Right lobe of liver (tissue), 6 donors: ENCODE measurements at regions not wholly inside any gene's neighbourhood (a gene's known extent, or its start where the extent isn't known, plus 50 kb on each side); places are given as distances from the start of the nearest gene placed in this dataset.

Source experiments
- ATAC-seq, 4 donors: fragments of 200-7000 bp; cut with Tn5 transposase; one replicate each; pipeline ENCODE4 v1.9.1; 2020; ENCODE audit warnings: mild to moderate bottlenecking in 4 of 4, moderate library complexity in 4 of 4
- DNase-seq, 3 donors: peaks; one replicate each; pipeline ENCODE4 v3.0.0-alpha.2; 2020
- H3K27ac ChIP-seq, 3 donors: fragments of 200-600 bp; one replicate each; pipeline ENCODE4 v1.8.0; 2022
- H3K27me3 ChIP-seq, 2 donors: fragments of 200-600 bp; one replicate each; pipeline ENCODE4 v1.8.0; 2022
- H3K36me3 ChIP-seq, 4 donors: fragments of 200-600 bp; sonication (generic) in 1 of 4; one replicate each; pipeline versions ENCODE4 v1.5.1 to v1.8.0; 2017 to 2022; ENCODE audit warnings: control low read depth in 1 of 4
- H3K4me1 ChIP-seq, 4 donors: fragments of 200-600 bp; sonication (generic) in 1 of 4; one replicate each; pipeline versions ENCODE4 v1.5.1 to v1.8.0; 2017 to 2022; ENCODE audit warnings: control low read depth in 1 of 4
- H3K4me3 ChIP-seq, 3 donors: fragments of 200-600 bp; one replicate each; pipeline ENCODE4 v1.8.0; 2022
- H3K9me3 ChIP-seq, 4 donors: fragments of 200-600 bp; sonication (generic) in 1 of 4; one replicate each; pipeline versions ENCODE4 v1.5.1 to v1.8.0; 2017 to 2022; ENCODE audit warnings: control low read depth in 1 of 4
- CTCF ChIP-seq, 4 donors: fragments of 200-600 bp in 3 of 4; fragments of 450-650 bp in 1 of 4; IDR thresholded peaks; one replicate each; pipeline versions ENCODE4 v1.5.1 to v1.8.0; 2016 to 2022; ENCODE audit warnings: antibody characterized with exemption in 4 of 4, mild to moderate bottlenecking in 2 of 4
- POLR2A ChIP-seq: fragments of 450-650 bp; IDR thresholded peaks from one replicate; pipeline ENCODE4 v1.6.1; 2017; ENCODE audit warnings: antibody characterized with exemption, mild to moderate bottlenecking
- WGBS: methylation state at CpG from one replicate; pipeline ENCODE4 v1.1.6; 2018; ENCODE audit warnings: low coverage, low lambda C conversion rate; ENCODE audit not compliant: insufficient coverage; ENCODE audit errors: missing lambda C conversion rate; 5-methylcytosine and 5-hydroxymethylcytosine counted together
- intact Hi-C, 2 donors: fragments of 100-400 bp; cut with DNase I; formaldehyde crosslinking; loops; one replicate each; pipeline versions ENCODE4 v1.11.2 to v1.14.1; 2022
- donor health status: DM: no; HTN: yes; CAD: no.
- donor health status: DM: no; HTN: no; CAD: no.
- donor health status: DM: no; HTN: no; CAD: no.
- donor health status: DM: no; HTN: yes; CAD: no.
- donor health status: DM: no; HTN: yes; CAD: no.

GRCh38 chr1:229888157-229888556, 178.9 kb upstream of the GALNT2 start:
- DNase-seq (no peak), ATAC-seq (no peak)
- Histone ChIP-seq H3K4me1 (peaks cover 0 to 26% (median 3%) of the 10 kb centered on the region in 4 donors), H3K27me3 (no peaks in the 10 kb centered on the region), H3K27ac (peak overlapping the region; percentile 43 to 84 (median 45)), H3K36me3 (no peaks in the 10 kb centered on the region), H3K4me3 (no peak overlapping the region), H3K9me3 (no peaks in the 10 kb centered on the region)
- WGBS = 52% methylated on average over 2 of the region's 2 CpGs
- intact Hi-C loops = no loop called here
- no peak for TF ChIP-seq CTCF (IDR thresholded peaks at IDR 0.05)

- DNase-seq = peak in 1 of 3 donors; percentile 52
- no peaks in the 10 kb centered on the region for H3K9me3 ChIP-seq
- 26% methylated on average over 3 of the region's 3 CpGs for WGBS
- no peak for TF ChIP-seq CTCF (IDR thresholded peaks at IDR 0.05)
- no peak for TF ChIP-seq POLR2A
- no peak overlapping the region for H3K4me3 ChIP-seq
- peaks cover 0 to 26% (median 3%) of the 10 kb centered on the region in 4 donors for H3K4me1 ChIP-seq
- intact Hi-C loops = no loop called here
- no peaks in the 10 kb centered on the region for H3K27me3 ChIP-seq
- peak; percentile 4 to 53 (median 43) for ATAC-seq
- no peaks in the 10 kb centered on the region for H3K36me3 ChIP-seq
- H3K27ac ChIP-seq = peak overlapping the region; percentile 43 to 84 (median 45)
Observed at GRCh38 chr1:229888561-229889001, 178.5 kb upstream of the GALNT2 start.

GRCh38 chr1:229889031-229889517, 178.0 kb upstream of the GALNT2 start:
- DNase-seq = peak in 1 of 3 donors; percentile 73
- intact Hi-C loops = no loop called here
- Histone ChIP-seq H3K27ac (peak overlapping the region in 2 of 3 donors; percentile 45 to 84), H3K4me1 (peaks cover 0 to 26% (median 3%) of the 10 kb centered on the region in 4 donors), H3K36me3 (no peaks in the 10 kb centered on the region), H3K9me3 (no peaks in the 10 kb centered on the region), H3K27me3 (no peaks in the 10 kb centered on the region), H3K4me3 (no peak overlapping the region)
- peak; percentile 63 to 72 (median 66) for ATAC-seq
- TF ChIP-seq CTCF (IDR thresholded peaks at IDR 0.05) = no peak
- TF ChIP-seq POLR2A = no peak
- 27% methylated on average over 1 of the region's 1 CpG for WGBS

- intact Hi-C loops = no loop called here
- 50% methylated on average over 2 of the region's 2 CpGs for WGBS
- no peak for DNase-seq
Observed at GRCh38 chr1:229891227-229891626, 175.8 kb upstream of the GALNT2 start.

More at GRCh38 chr1:229891227-229891626, 175.8 kb upstream of the GALNT2 start:
- Histone ChIP-seq H3K27ac (no peak overlapping the region), H3K27me3 (no peaks in the 10 kb centered on the region), H3K36me3 (no peaks in the 10 kb centered on the region), H3K4me3 (no peak overlapping the region), H3K4me1 (peaks cover 0 to 26% (median 3%) of the 10 kb centered on the region in 4 donors), H3K9me3 (no peaks in the 10 kb centered on the region)
- TF ChIP-seq POLR2A (no peak), CTCF (IDR thresholded peaks at IDR 0.05) (no peak)
- no peak for ATAC-seq
